HFF-Myc (cell line): ENCODE measurements at regions not wholly inside any gene's neighbourhood (a gene's known extent, or its start where the extent isn't known, plus 50 kb on each side); places are given as distances from the start of the nearest gene placed in this dataset.

Source experiments
- DNase-seq: peaks from one replicate; pipeline ENCODE4 v3.0.0-alpha.2; 2011; ENCODE audit warnings: low read depth; ENCODE audit errors: extremely low read depth
- H3K4me3 ChIP-seq: replicated peaks from 2 replicates; pipeline ENCODE4 v1.5.1; 2011; ENCODE audit warnings: low read depth, mild to moderate bottlenecking, control low read depth, low read length
- TF ChIP-seq, protein P1 (sequence below): IDR thresholded peaks from 2 replicates; pipeline ENCODE4 v1.5.1; 2012; ENCODE audit warnings: mild to moderate bottlenecking, low read depth, low read length, control low read depth; ENCODE audit errors: missing control alignments

DNA sequence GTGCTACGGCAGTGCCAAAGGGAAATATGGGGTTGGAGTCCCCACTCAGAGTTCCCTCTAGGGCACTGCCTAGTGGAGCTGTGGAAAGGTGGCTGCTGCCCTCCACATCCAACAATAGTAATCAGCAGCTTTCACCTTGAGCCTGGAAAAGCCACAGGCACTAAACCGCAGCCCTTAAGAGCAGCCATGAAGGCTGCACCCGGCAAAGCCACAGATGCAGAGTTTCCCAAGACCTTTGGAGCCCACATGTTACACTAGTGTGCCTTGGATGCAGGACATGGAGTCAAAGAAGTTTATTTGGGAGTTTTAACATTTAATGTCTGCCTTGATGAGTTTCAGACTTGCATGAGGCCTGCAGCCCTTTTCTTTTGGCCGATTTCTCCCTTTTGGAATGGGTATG lies 91.4 kb upstream of the HSF2 start:
- no peak for DNase-seq
- TF ChIP-seq, protein P1, sequence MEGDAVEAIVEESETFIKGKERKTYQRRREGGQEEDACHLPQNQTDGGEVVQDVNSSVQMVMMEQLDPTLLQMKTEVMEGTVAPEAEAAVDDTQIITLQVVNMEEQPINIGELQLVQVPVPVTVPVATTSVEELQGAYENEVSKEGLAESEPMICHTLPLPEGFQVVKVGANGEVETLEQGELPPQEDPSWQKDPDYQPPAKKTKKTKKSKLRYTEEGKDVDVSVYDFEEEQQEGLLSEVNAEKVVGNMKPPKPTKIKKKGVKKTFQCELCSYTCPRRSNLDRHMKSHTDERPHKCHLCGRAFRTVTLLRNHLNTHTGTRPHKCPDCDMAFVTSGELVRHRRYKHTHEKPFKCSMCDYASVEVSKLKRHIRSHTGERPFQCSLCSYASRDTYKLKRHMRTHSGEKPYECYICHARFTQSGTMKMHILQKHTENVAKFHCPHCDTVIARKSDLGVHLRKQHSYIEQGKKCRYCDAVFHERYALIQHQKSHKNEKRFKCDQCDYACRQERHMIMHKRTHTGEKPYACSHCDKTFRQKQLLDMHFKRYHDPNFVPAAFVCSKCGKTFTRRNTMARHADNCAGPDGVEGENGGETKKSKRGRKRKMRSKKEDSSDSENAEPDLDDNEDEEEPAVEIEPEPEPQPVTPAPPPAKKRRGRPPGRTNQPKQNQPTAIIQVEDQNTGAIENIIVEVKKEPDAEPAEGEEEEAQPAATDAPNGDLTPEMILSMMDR: no peak

DNA sequence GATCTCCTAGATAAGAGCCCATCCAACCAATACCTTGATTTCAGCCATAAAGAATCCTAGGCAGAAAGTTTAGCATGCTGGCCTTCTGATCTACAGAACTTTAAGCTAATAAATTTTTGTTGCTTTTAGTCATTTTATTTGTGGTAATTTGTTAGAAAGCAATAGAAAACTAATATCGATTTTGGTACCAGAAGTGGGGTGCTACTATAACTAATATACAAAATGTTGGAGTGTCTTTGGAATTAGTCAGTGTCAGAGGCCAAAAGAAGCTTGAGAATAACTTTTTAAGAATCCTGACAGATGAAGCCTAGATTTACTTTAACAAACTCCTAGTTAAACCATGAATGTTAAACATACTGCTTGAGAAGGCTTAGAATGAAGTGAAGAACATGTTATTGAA lies 83.6 kb upstream of the HSF2 start:
- TF ChIP-seq, protein P1: no peak
- no peak overlapping the region for H3K4me3 ChIP-seq
- no peak for DNase-seq

More for the DNA sequence above, 91.4 kb upstream of the HSF2 start:
- H3K4me3 ChIP-seq: no peak overlapping the region

DNA sequence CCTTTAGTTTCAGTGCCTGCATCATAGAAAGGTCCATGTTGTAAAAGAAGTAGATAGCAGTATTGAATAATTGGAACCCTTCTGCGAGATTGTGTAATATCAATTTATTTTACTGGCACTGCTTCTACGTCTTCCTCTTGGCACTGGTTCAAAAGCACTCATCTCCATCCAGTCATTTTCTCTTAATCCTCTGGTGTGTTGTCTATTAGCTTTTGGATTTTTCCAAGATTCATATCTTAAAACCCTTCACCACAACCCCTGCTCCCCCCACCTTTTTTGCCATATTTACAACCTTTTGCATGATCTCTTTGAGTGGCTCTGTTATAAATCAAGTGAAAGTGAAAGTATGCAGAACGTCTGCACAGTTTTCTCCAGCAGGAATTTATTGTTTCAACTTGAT lies 76.6 kb upstream of the HSF2 start:
- TF ChIP-seq, protein P1: no peak
- peak overlapping the region; percentile 6; the same call in 1 of the 2 replicates for H3K4me3 ChIP-seq
- DNase-seq: no peak

DNA sequence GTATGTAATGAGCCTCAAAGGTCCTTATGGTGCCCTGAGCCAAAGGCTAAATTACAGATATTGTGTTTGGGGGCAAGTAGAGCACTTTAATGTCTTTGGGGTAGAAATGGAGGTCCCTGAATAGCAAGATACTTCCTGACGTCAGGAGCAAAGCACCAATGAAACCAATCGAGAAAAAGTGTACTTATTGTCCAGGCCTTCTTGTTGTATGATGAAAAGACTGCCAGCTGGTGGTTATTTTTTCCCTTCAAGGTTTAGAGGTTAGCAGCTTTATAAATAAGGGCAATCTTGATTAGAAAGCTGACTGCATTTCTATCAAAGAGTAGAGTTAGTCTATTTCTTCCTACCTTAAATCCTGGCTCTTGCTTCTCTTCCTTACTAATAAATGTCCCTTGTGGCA lies 76.1 kb upstream of the HSF2 start:
- TF ChIP-seq, protein P1: no peak
- DNase-seq: no peak
- no peak overlapping the region; the same call in 1 of the 2 replicates for H3K4me3 ChIP-seq

DNA sequence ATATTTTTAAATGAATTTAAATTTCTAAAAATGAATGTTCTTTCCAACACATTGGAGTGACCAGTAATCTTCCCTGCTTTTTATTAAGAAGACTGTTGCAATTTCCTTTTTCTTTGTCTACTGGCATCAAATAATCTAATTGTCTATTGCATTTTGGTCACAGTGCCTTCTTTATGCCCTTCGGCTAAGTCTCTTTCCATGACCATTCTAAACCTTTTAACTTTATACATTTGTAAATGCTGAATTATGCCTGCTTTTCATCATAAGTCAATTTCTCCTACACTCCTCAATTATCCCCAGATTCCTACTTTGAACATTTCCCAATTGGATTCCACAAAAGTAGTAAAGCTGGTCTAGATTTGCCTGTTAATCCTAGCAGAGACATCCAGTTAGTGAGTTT lies 69.1 kb upstream of the HSF2 start:
- DNase-seq: no peak
- no peak overlapping the region for H3K4me3 ChIP-seq
- TF ChIP-seq, protein P1: no peak

DNA sequence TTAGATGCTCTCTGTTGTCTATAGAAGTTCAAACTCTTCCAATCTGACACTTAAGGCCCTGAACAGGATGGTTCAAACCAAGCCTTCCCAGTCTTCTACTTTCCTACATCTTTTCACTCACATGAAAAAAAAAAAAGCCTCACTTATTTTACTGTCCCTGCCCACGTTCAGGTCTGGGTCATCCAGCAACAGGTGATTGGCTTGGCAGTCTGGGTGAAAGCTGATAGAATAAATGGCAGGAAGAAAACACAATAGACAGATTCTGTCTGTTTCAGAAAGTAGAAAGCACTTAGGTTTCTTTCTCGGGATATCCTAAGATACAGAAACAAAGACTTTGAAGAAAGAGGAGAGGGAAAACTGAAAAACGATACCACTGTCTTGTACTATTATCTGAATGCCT lies 61.8 kb upstream of the HSF2 start:
- TF ChIP-seq, protein P1: no peak
- no peak overlapping the region for H3K4me3 ChIP-seq
- DNase-seq: no peak

DNA sequence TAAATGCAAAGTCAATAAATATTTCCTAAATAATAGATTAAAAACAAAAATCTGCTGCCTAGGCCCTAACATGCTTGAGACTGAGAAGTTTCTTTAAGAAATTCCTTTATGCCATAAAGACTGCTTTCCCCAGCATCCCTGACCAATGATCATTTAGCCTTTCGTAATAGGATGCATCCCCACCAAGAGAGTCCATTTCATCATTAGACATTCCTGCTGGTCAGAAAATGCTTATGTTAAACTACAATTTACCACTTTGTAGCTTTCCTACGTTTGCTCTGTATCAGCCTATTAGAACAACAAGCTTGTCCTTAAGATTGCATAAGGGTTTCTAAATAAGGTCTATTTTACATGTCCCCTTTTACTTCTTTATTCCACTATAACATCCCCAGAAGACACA lies 59.8 kb upstream of the HSF2 start:
- TF ChIP-seq, protein P1: no peak
- DNase-seq: no peak
- H3K4me3 ChIP-seq: no peak overlapping the region
